Amniotic epithelial cell (primary cell): ENCODE measurements at regions not wholly inside any gene's neighbourhood (a gene's known extent, or its start where the extent isn't known, plus 50 kb on each side); places are given as distances from the start of the nearest gene placed in this dataset.
"Not testable (repeated sequence)": the region's sequence is repeated elsewhere in the genome, so short reads cannot be mapped to it uniquely, and the experiment has no call there.

Experiments
- DNase-seq: peaks from one replicate; pipeline ENCODE4 v3.0.0-alpha.2; 2010; ENCODE audit warnings: low read depth

GRCh38 chr21:28072601-28073000 is 920.1 kb downstream of the LTN1 start:
- no peak for DNase-seq

GRCh38 chr21:28069450-28069923 is 923.2 kb downstream of the LTN1 start:
- DNase-seq: peak; percentile 98

DNA sequence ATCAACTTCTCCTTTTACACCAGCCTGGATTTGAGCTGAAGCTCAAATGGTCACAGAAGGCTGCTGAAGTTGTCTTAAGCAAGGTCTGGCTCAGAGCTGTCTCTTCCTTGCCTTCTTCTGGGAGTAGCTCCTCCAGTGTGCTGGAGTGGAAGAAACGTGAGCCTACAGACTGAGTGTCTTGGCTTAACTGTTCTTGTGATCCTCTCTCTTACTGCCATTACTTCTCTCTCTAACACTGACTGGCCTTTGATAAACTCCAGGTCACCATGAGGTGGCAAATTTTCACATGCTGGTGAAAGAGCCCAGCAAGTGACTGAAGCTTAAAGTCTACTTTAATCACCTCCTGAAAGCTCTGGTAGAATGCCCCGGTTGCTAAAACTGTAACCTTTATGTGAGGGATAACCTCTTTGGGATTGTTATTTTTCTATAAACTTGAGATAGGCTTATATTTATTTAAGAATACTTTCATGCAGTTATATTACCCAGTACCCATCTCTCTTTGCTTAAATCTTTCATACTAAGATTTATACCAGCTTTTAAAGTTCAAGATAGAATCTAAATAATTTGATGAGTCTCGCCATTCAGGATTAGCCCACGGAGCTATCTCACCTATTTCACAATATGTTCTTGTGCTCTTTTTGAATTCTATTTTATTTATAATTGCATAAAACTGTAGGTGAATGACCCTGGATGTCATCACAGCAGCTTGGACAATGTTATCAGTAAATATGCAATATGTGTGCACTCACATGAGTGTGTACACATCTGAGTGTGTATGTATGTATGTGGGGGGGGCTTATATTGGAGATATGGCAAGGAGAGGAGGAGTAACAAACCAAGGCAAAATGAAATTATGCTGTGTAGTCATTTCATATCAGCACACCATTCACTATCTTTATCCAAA is 924.0 kb downstream of the LTN1 start:
- peak; percentile 75 for DNase-seq

DNA sequence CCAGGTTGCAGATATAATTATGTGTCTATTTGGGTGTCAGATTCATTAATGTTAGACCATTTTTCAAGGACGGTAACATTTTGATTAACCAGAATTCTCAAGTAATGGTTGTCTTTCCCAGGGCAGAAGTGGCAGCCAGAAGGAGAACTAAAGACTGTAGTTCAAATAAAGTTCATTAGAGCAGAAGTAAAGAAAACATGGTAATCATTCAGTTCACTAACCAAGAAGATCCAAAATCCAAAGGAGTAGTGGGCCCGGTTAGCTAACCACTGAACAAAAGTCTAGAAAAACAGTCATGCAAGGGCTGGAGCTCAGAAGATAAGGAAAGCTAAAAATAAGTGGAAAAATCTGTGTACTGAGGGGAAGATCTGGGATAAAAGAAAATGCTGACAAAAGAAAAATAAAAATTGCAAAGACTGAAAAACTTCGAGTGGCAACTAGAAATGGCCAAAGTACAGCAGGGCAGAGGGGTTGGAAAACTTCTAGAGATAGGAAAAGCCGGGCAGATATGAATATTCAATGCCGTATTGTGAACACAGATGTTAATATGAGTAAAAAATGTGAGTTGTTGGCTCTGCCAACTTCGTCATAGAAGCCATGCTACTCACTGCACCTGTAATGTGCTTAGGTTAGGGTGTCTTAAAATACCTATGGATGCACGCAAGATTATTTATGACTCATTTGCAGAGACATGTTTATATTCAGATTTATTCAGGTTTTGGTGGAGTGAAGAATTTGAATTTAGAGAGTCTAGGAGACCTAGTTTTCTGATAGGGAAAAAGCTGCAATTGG is 925.9 kb downstream of the LTN1 start:
- no peak for DNase-seq

DNA sequence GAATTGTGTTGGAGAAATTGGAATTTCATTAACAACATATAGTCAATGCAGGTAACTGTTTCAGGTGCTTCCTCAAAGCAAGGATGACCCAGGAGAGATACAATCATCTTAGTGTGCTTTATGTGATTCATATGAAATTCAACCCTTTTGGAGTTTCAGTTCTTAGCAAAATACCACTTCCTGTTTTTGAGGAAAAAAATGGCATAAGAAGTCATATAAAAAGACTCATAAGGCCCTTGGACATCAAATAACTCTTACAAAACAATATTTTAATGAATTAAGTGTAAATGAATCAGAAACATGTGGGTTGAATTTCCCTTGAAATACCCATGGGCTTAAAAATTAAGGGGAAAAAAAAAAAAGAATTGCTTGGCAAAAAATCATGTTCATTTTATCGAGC is 926.6 kb downstream of the LTN1 start:
- no peak for DNase-seq

DNA sequence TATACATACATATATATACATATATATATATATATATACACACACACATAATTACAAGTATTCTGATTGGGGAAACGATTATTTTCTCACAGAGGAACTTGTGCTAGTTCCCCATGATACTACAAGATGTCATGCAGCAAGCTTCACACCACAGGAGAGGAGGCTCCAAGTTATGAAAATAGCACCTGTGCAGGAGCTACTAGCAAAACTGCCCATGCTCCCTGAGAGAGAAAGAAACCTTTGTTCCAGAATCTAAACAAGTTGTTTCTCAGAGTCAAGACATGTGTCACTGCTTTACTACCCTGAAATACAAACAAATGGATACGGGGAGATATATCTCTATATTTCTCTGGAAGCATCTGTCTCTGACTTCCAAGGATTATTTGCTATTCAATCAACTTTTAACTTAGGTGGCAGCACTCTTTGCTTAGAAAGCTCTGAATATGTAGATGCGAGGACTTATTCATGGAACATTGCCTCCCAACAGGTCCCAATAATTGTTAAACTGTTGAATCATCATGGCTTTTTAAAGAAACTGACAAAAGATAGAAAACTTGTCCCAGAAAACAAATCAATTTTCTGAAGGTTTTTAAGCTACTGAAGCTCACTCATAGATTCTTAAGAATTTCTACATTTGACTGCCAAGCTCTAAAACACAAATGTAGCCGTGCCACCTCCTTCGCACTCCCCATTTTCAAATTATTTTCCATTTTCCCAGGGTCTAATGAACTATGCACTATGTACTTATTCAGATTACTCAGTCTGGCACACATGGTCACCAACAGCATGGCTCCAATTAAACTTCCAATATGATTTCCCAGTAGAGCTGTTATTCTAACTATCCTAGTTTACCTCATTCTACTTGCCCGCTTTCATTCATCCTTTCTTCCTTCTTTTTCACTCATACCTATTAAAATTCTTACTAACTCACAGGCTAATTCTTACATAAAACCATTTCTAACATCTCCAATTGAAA is 929.1 kb downstream of the LTN1 start:
- DNase-seq: no peak

- peak; percentile 27 for DNase-seq
Measured at GRCh38 chr21:28052956-28053355, 939.7 kb downstream of the LTN1 start.

DNA sequence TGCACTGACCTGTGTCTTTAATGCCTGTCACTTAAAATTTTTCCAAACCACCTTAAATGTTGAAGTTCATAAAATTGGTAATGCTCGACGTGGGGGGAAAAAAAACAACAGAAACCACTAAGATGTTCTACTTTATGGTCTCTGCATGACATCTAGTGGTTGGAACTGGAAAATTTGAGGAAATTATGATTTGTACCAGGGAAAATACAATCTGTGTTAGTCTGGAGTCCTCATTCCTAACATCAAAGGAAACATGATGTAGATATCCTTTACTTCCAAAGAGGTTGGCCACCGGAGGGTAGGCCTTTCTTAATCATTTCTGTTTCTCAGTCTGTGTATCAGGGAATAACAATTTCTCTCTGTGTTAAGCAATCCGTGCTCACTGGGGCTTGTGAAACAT is 941.0 kb downstream of the LTN1 start:
- DNase-seq: peak; percentile 87

GRCh38 chr21:28035692-28036091 is 957.0 kb downstream of the LTN1 start:
- not testable (repeated sequence) for DNase-seq

DNA sequence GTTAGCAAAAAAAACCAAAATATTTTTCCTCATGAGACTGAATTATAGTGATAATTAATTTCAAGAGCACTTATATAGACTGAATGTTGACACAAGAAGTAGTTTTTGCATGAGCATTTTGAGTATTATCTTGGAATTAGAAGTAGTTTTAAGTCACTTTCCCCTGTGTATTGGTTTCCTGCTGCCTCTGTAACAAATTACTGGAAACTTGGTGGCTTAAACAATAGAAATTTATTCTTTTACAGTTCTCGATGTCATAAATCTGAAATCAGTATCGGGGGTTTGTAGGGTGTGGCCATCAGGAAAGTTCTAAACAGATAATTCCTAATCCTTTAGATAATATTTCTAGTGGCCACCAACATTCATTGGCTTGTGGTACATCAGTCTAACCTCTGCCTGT is 957.8 kb downstream of the LTN1 start:
- not testable (repeated sequence) for DNase-seq

DNA sequence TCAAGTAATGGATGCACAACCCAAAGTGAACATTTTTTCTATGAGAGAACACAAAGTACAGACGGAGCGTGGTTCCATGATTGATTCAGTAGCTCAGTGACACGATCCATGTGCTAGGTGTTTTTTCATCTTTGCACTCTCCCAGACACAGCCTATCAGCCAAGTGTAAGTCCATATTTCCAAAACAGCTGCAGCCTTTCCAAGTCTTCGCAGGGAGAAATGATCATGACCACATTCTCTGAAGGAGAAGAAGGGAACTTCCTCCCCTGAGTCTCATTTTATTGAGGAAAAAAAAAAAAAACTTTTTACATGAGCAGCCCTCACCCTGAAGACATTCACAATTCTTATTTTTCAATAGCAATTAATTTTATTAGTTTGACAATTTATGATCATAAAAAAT is 958.3 kb downstream of the LTN1 start:
- DNase-seq: not testable (repeated sequence)

DNA sequence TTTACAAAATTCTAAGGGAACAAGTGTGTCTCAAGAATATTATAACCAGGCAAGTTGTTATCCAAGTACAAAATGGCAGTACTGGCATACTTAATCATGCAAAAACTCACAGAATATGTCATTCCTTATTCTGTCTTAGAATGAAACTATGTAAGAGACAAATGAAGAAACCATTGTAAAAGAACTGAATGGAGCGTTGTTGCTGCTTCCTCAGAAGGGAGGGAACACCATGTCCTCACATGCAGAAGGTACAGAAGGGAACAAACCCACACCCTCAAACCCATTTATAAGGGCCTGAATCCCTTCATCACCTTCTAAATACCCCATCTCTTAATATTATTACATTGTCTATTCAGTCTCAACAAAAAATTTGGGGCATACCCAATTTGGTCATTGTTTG is 960.0 kb downstream of the LTN1 start:
- not testable (repeated sequence) for DNase-seq

DNA sequence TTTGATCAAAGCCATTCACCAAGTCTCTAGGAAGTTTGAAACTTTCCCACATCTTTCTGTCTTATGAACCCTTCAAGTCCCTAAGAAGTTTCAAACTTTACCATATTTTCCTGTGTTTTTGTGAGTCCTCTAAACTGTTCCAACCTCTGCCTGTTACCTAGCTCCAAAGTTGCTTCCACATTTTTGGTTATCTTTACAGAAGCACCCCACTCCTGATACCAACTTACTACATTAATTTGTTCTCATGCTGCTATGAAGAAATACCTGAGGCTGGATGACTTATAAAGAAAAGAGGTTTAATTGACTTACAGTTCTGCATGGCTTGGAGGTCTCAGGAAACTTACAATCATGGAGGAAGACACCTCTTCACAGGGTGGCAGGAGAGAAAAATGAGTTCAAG is 961.6 kb downstream of the LTN1 start:
- not testable (repeated sequence) for DNase-seq

DNA sequence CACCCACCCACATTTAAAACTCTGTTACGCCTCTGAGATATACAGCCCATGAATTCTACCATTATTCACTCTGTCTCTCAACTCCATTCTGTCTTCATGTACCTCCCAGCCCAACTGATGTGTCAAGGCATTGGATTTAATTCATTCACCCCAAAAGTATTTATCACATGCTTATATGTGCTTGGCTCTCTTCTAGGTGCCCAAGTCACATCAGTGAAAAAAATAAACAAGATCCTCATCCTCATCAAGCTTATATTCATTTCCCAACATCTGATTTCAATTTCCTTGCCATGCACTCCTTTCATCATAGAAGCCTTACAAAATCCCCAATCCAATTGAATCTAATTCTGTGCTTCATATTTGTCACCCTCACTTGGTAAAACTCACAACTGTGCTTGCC is 967.6 kb downstream of the LTN1 start:
- DNase-seq: no peak

GRCh38 chr21:28018741-28019669 is 973.7 kb downstream of the LTN1 start:
- peak; percentile 27 for DNase-seq

DNA sequence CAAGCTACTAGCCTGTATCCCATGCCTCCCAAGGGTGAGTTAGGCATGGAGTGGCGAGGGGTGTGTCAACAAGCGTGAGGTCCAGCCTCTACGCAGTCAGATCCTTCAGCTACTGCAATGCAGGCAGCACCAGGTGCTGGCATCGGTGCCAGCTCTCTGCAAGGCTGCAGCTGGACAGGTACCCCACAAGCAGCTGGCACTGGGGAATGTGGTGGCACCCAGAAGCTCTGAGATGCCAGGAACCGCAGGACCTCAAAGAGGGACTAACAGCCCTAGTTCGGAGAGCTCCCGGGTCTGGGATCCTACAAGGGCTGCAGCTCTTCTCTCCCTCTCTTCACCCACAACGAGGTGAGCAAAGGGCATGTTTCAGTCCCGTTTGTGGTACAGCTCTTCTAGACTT is 974.5 kb downstream of the LTN1 start:
- DNase-seq: no peak

DNA sequence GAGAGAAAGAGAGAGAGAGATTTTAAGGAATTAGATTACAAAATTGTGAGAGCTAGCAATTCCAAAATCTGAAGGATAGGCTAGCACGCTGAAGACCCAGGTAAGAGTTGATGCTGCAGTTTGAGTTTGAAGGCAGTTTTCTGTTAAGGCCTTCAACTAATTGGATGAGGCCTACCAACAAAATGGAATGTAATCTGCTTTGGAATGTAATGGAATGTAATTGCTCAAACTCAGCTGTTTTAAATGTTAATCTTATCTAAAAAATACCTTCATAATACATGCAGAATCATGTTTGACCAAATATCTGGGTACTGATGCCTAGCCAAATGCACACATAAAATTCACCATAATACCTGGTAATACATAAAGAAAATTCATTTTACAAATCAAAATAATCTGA is 976.1 kb downstream of the LTN1 start:
- peak; percentile 50 for DNase-seq

GRCh38 chr21:28013123-28013522 is 979.6 kb downstream of the LTN1 start:
- DNase-seq: peak; percentile 35

DNA sequence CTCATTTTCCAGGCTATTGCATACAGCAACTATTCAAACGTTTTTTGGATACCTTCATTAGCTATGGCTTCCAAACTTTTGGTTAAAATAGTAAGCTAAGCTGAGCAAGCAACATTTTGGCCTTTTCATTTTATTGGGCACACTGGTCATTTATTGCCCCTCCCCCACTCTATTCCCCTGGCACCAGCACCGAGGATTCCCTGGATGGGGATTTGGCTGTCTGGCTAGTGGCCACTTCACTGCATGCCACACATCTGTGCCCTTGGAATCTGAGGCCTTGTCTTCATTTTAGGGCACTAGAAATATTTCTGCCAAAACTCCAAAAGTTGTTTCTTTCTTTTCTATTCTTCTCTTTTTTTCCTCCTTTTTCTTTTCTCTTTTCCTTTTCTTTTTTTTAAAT is 980.7 kb downstream of the LTN1 start:
- not testable (repeated sequence) for DNase-seq

- peak; percentile 1 for DNase-seq
Measured at GRCh38 chr21:28008245-28008644, 984.4 kb downstream of the LTN1 start.

DNA sequence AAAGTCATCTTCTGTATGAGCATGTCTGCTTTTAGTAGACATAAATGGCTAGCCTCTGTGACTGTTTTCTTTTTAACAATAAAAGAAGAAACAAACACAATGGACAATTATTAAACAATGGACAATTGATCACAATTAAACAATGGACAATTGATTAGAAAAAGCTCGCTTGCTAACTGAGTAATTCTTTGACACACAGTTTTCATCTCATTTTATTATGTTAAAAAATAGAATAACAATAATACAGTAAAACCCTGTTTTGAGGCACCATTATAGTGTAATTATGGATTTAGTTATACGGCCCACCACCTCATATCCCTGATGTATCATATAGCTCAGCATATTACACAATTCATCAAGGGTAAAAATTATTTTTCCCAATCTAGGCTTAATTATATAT is 989.0 kb downstream of the LTN1 start:
- not testable (repeated sequence) for DNase-seq
